ENCODE measurements at regions not wholly inside any gene's neighbourhood (a gene's known extent, or its start where the extent isn't known, plus 50 kb on each side); places are given as distances from the start of the nearest gene placed in this dataset.

- no peak for TF ChIP-seq CTCF (IDR thresholded peaks at IDR 0.05; ENCODE audit: borderline replicate concordance, extremely low read depth, low read length, poor library complexity, severe bottlenecking)
- no peak for TF ChIP-seq EZH2 (IDR thresholded peaks at IDR 0.05; ENCODE audit: borderline replicate concordance, low read depth, low read length, severe bottlenecking)
Observed at GRCh38 chr10:29823553-29824080, 188.8 kb upstream of the SVIL start.

Measured in DND-41 (cell line).